HG03103 (cell line): ENCODE measurements at regions not wholly inside any gene's neighbourhood (a gene's known extent, or its start where the extent isn't known, plus 50 kb on each side); places are given as distances from the start of the nearest gene placed in this dataset.
"Not testable (repeated sequence)": the region's sequence is repeated elsewhere in the genome, so short reads cannot be mapped to it uniquely, and the experiment has no call there.

Experiments used
- ATAC-seq: cut with Tn5 transposase; IDR thresholded peaks from one replicate; pipeline ENCODE4 v1.9.1; 2021; ENCODE audit warnings: low read depth; ENCODE audit not compliant: unreplicated experiment

GRCh38 chr2:171266102-171266501 is 105.4 kb upstream of the TLK1 start:
- ATAC-seq = no peak

GRCh38 chr2:171261529-171261928 is 100.8 kb upstream of the TLK1 start:
- ATAC-seq = not testable (repeated sequence)

GRCh38 chr2:171260471-171261424 is 100.1 kb upstream of the TLK1 start:
- ATAC-seq = no peak

GRCh38 chr2:171254666-171255065 is 94.0 kb upstream of the TLK1 start:
- ATAC-seq = no peak

- no peak for ATAC-seq
These were observed 93.4 kb upstream of the TLK1 start for GRCh38 chr2:171253900-171254650.

- no peak for ATAC-seq
These were observed 92.6 kb upstream of the TLK1 start for GRCh38 chr2:171253279-171253678.

- ATAC-seq = no peak
These were observed 89.0 kb upstream of the TLK1 start for GRCh38 chr2:171249689-171250088.

GRCh38 chr2:171247741-171248662 is 87.3 kb upstream of the TLK1 start:
- ATAC-seq = no peak

GRCh38 chr2:171244970-171245782 is 84.5 kb upstream of the TLK1 start:
- ATAC-seq = no peak

GRCh38 chr2:171244466-171244969 is 83.8 kb upstream of the TLK1 start:
- ATAC-seq = no peak

GRCh38 chr2:171241771-171242170 is 81.1 kb upstream of the TLK1 start:
- no peak for ATAC-seq

GRCh38 chr2:171238946-171239345 is 78.3 kb upstream of the TLK1 start:
- ATAC-seq = no peak

- ATAC-seq = no peak
These were observed 77.2 kb upstream of the TLK1 start for GRCh38 chr2:171237751-171238505.

GRCh38 chr2:171235262-171235881 is 74.7 kb upstream of the TLK1 start:
- ATAC-seq = no peak

GRCh38 chr2:171230176-171230575 is 69.5 kb upstream of the TLK1 start:
- no peak for ATAC-seq

GRCh38 chr2:171228826-171229225 is 68.1 kb upstream of the TLK1 start:
- ATAC-seq = no peak

GRCh38 chr2:171227066-171227782 is 66.5 kb upstream of the TLK1 start:
- ATAC-seq = no peak

- no peak for ATAC-seq
These were observed 65.8 kb upstream of the TLK1 start for GRCh38 chr2:171226461-171226860.
